GM23338 (cell line): ENCODE measurements at regions not wholly inside any gene's neighbourhood (a gene's known extent, or its start where the extent isn't known, plus 50 kb on each side); places are given as distances from the start of the nearest gene placed in this dataset.

Experiments
- ATAC-seq: fragments of 200-7000 bp; cut with Tn5 transposase; 3 replicates; pipeline ENCODE4 v1.9.1; 2020
- DNase-seq: peaks from one replicate; pipeline ENCODE4 v3.0.0-alpha.2; 2015; ENCODE audit warnings: low spot score
- H2AFZ ChIP-seq: fragments of 200-600 bp; sonication (generic); 2 replicates; pipeline ENCODE4 v1.8.0; 2016; ENCODE audit warnings: antibody characterized with exemption, mild to moderate bottlenecking, moderate library complexity
- H3F3A ChIP-seq: fragments of 200-600 bp; sonication (generic); replicated peaks from 2 replicates; pipeline ENCODE4 v1.8.0; 2017; ENCODE audit warnings: antibody characterized with exemption, mixed run types, low read depth
- H3K27ac ChIP-seq: fragments of 200-600 bp; sonication (generic); 2 replicates; pipeline ENCODE4 v1.6.1; 2016; ENCODE audit warnings: low read depth
- H3K27me3 ChIP-seq: fragments of 200-600 bp; sonication (generic); 2 replicates; pipeline ENCODE4 v1.8.0; 2016; ENCODE audit warnings: mild to moderate bottlenecking, mixed run types, moderate library complexity; ENCODE audit not compliant: insufficient read depth
- H3K36me3 ChIP-seq: fragments of 200-600 bp; sonication (generic); 2 replicates; pipeline ENCODE4 v1.8.0; 2016; ENCODE audit warnings: mild to moderate bottlenecking; ENCODE audit not compliant: insufficient read depth
- H3K4me1 ChIP-seq: fragments of 200-600 bp; sonication (generic); 2 replicates; pipeline ENCODE4 v1.8.0; 2016; ENCODE audit warnings: mild to moderate bottlenecking, moderate library complexity; ENCODE audit not compliant: insufficient read depth
- H3K4me2 ChIP-seq: fragments of 200-600 bp; sonication (generic); 2 replicates; pipeline ENCODE4 v1.7.1; 2017; ENCODE audit warnings: mixed run types
- H3K4me3 ChIP-seq: fragments of 200-600 bp; sonication (generic); 2 replicates; pipeline ENCODE4 v1.6.1; 2016; ENCODE audit warnings: mixed run types
- H3K79me2 ChIP-seq: fragments of 200-600 bp; sonication (generic); replicated peaks from 2 replicates; pipeline ENCODE4 v1.8.0; 2017; ENCODE audit warnings: mild to moderate bottlenecking; ENCODE audit not compliant: insufficient read depth
- H3K9me2 ChIP-seq: fragments of 200-600 bp; sonication (generic); 2 replicates; pipeline ENCODE4 v1.8.0; 2017; ENCODE audit not compliant: insufficient read depth
- H4K20me1 ChIP-seq: fragments of 200-600 bp; sonication (generic); replicated peaks from 2 replicates; pipeline ENCODE4 v1.8.0; 2017; ENCODE audit warnings: mild to moderate bottlenecking; ENCODE audit not compliant: insufficient read depth
- H3K27ac Mint-ChIP-seq: 2 replicates; pipeline ENCODE4 v1.8.0; 2020; ENCODE audit warnings: inconsistent platforms, mild to moderate bottlenecking, moderate library complexity, mixed read lengths
- H3K27me3 Mint-ChIP-seq: 3 replicates; pipeline ENCODE4 v1.8.0; 2022; ENCODE audit warnings: low read depth, mild to moderate bottlenecking, moderate library complexity, mixed read lengths, inconsistent platforms; ENCODE audit not compliant: insufficient read depth, poor library complexity
- H3K36me3 Mint-ChIP-seq: 3 replicates; pipeline ENCODE4 v1.8.0; 2021; ENCODE audit warnings: low read depth, mild to moderate bottlenecking, inconsistent platforms, moderate library complexity, mixed read lengths
- H3K4me1 Mint-ChIP-seq: 3 replicates; pipeline ENCODE4 v1.8.0; 2020; ENCODE audit warnings: mild to moderate bottlenecking, inconsistent platforms, mixed read lengths
- H3K4me3 Mint-ChIP-seq: 3 replicates; pipeline ENCODE4 v1.8.0; 2021; ENCODE audit warnings: moderate library complexity, mild to moderate bottlenecking, inconsistent platforms, mixed read lengths
- H3K9me3 Mint-ChIP-seq: 3 replicates; pipeline ENCODE4 v1.8.0; 2020; ENCODE audit warnings: moderate library complexity, mild to moderate bottlenecking, inconsistent platforms, mixed read lengths
- CREB1 ChIP-seq: fragments of 250-450 bp; sonication (Bioruptor Pico); IDR thresholded peaks from 2 replicates; pipeline ENCODE4 v1.5.0; 2020; ENCODE audit warnings: low read depth, mild to moderate bottlenecking, moderate library complexity
- CTCF ChIP-seq, 2 experiments: fragments of 200-600 bp in 1 of 2; sonication (generic) in 1 of 2; conservative IDR thresholded peaks; 2 replicates each; pipeline versions ENCODE4 v1.5.1 to v1.6.1; 2016 to 2017; ENCODE audit warnings: antibody characterized with exemption in 2 of 2, low read depth in 2 of 2, mild to moderate bottlenecking in 2 of 2, moderate library complexity in 1 of 2
- EZH2 ChIP-seq: fragments of 200-600 bp; sonication (generic); IDR thresholded peaks from one replicate; pipeline ENCODE4 v1.8.0; 2017; ENCODE audit warnings: antibody characterized with exemption, mild to moderate bottlenecking, low read depth; ENCODE audit not compliant: unreplicated experiment
- JUNB ChIP-seq: IDR thresholded peaks from one replicate; pipeline ENCODE4 v1.6.1; 2016; ENCODE audit warnings: antibody characterized with exemption; ENCODE audit not compliant: unreplicated experiment
- POLR2AphosphoS5 ChIP-seq: IDR thresholded peaks from 2 replicates; pipeline ENCODE4 v1.6.1; 2016; ENCODE audit warnings: antibody characterized with exemption, low read depth
- STAT1 ChIP-seq: IDR thresholded peaks from one replicate; pipeline ENCODE4 v1.6.1; 2016; ENCODE audit warnings: antibody characterized with exemption; ENCODE audit not compliant: unreplicated experiment
- ZNF114 ChIP-seq: fragments of 250-450 bp; sonication (Bioruptor Pico); IDR thresholded peaks from 2 replicates; pipeline ENCODE4 v1.5.0; 2020; ENCODE audit warnings: mild to moderate bottlenecking, moderate library complexity
- TF ChIP-seq, protein P1 (sequence below): IDR thresholded peaks from one replicate; pipeline ENCODE4 v1.6.1; 2018; ENCODE audit warnings: antibody characterized with exemption; ENCODE audit not compliant: unreplicated experiment
- TF ChIP-seq, protein P2 (sequence below): fragments of 250-450 bp; sonication (Bioruptor Pico); IDR thresholded peaks from 2 replicates; pipeline ENCODE4 v1.5.0; 2020; ENCODE audit warnings: mild to moderate bottlenecking, moderate library complexity

- H3K9me3 Mint-ChIP-seq = no peaks in the 10 kb centered on the region; the same call in 2 of the 3 replicates
- Histone ChIP-seq H2AFZ (no peak overlapping the region), H4K20me1 (no peaks in the 10 kb centered on the region), H3K27ac (no peak overlapping the region), H3F3A (no peaks in the 10 kb centered on the region), H3K4me1 (no peaks in the 10 kb centered on the region), H3K9me2 (0 out of 2 replicates have a peak, but pooled peaks cover 6% of the 10 kb centered on the region), H3K4me3 (no peak overlapping the region), H3K27me3 (no peaks in the 10 kb centered on the region), H3K79me2 (no peaks in the 10 kb centered on the region), H3K4me2 (no peak overlapping the region), H3K36me3 (no peaks in the 10 kb centered on the region; the same call in 1 of the 2 replicates)
- H3K36me3 Mint-ChIP-seq = no peaks in the 10 kb centered on the region
- H3K4me3 Mint-ChIP-seq = no peak overlapping the region
- no peaks in the 10 kb centered on the region for H3K27me3 Mint-ChIP-seq
- no peaks in the 10 kb centered on the region for H3K4me1 Mint-ChIP-seq
- ATAC-seq (no peak), DNase-seq (no peak)
- no peak for TF ChIP-seq JUNB
- no peak for TF ChIP-seq POLR2AphosphoS5
- TF ChIP-seq, protein P1, sequence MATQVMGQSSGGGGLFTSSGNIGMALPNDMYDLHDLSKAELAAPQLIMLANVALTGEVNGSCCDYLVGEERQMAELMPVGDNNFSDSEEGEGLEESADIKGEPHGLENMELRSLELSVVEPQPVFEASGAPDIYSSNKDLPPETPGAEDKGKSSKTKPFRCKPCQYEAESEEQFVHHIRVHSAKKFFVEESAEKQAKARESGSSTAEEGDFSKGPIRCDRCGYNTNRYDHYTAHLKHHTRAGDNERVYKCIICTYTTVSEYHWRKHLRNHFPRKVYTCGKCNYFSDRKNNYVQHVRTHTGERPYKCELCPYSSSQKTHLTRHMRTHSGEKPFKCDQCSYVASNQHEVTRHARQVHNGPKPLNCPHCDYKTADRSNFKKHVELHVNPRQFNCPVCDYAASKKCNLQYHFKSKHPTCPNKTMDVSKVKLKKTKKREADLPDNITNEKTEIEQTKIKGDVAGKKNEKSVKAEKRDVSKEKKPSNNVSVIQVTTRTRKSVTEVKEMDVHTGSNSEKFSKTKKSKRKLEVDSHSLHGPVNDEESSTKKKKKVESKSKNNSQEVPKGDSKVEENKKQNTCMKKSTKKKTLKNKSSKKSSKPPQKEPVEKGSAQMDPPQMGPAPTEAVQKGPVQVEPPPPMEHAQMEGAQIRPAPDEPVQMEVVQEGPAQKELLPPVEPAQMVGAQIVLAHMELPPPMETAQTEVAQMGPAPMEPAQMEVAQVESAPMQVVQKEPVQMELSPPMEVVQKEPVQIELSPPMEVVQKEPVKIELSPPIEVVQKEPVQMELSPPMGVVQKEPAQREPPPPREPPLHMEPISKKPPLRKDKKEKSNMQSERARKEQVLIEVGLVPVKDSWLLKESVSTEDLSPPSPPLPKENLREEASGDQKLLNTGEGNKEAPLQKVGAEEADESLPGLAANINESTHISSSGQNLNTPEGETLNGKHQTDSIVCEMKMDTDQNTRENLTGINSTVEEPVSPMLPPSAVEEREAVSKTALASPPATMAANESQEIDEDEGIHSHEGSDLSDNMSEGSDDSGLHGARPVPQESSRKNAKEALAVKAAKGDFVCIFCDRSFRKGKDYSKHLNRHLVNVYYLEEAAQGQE = no peak
- TF ChIP-seq STAT1 = no peak
- no peak for TF ChIP-seq ZNF114 (CRISPR knock-in tag)
- TF ChIP-seq, protein P2, sequence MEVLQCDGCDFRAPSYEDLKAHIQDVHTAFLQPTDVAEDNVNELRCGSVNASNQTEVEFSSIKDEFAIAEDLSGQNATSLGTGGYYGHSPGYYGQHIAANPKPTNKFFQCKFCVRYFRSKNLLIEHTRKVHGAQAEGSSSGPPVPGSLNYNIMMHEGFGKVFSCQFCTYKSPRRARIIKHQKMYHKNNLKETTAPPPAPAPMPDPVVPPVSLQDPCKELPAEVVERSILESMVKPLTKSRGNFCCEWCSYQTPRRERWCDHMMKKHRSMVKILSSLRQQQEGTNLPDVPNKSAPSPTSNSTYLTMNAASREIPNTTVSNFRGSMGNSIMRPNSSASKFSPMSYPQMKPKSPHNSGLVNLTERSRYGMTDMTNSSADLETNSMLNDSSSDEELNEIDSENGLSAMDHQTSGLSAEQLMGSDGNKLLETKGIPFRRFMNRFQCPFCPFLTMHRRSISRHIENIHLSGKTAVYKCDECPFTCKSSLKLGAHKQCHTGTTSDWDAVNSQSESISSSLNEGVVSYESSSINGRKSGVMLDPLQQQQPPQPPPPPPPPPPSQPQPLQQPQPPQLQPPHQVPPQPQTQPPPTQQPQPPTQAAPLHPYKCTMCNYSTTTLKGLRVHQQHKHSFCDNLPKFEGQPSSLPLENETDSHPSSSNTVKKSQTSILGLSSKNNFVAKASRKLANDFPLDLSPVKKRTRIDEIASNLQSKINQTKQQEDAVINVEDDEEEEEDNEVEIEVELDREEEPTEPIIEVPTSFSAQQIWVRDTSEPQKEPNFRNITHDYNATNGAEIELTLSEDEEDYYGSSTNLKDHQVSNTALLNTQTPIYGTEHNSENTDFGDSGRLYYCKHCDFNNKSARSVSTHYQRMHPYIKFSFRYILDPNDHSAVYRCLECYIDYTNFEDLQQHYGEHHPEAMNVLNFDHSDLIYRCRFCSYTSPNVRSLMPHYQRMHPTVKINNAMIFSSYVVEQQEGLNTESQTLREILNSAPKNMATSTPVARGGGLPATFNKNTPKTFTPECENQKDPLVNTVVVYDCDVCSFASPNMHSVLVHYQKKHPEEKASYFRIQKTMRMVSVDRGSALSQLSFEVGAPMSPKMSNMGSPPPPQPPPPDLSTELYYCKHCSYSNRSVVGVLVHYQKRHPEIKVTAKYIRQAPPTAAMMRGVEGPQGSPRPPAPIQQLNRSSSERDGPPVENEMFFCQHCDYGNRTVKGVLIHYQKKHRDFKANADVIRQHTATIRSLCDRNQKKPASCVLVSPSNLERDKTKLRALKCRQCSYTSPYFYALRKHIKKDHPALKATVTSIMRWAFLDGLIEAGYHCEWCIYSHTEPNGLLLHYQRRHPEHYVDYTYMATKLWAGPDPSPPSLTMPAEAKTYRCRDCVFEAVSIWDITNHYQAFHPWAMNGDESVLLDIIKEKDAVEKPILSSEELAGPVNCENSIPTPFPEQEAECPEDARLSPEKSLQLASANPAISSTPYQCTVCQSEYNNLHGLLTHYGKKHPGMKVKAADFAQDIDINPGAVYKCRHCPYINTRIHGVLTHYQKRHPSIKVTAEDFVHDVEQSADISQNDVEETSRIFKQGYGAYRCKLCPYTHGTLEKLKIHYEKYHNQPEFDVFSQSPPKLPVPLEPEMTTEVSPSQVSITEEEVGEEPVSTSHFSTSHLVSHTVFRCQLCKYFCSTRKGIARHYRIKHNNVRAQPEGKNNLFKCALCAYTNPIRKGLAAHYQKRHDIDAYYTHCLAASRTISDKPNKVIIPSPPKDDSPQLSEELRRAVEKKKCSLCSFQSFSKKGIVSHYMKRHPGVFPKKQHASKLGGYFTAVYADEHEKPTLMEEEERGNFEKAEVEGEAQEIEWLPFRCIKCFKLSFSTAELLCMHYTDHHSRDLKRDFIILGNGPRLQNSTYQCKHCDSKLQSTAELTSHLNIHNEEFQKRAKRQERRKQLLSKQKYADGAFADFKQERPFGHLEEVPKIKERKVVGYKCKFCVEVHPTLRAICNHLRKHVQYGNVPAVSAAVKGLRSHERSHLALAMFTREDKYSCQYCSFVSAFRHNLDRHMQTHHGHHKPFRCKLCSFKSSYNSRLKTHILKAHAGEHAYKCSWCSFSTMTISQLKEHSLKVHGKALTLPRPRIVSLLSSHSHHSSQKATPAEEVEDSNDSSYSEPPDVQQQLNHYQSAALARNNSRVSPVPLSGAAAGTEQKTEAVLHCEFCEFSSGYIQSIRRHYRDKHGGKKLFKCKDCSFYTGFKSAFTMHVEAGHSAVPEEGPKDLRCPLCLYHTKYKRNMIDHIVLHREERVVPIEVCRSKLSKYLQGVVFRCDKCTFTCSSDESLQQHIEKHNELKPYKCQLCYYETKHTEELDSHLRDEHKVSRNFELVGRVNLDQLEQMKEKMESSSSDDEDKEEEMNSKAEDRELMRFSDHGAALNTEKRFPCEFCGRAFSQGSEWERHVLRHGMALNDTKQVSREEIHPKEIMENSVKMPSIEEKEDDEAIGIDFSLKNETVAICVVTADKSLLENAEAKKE (CRISPR knock-in tag) = no peak
- TF ChIP-seq EZH2 = no peak
- TF ChIP-seq CTCF (conservative IDR thresholded peaks at IDR 0.05; ENCODE audit: low read depth in 2 of 2) = no peak
- TF ChIP-seq CREB1 (CRISPR knock-in tag) = no peak
- no peak overlapping the region for H3K27ac Mint-ChIP-seq
Measured at GRCh38 chr2:21676041-21676440, 552.3 kb downstream of the TDRD15 start.
